Esophagus mucosa (tissue), 1 donor: ENCODE measurements at regions not wholly inside any gene's neighbourhood (a gene's known extent, or its start where the extent isn't known, plus 50 kb on each side); places are given as distances from the start of the nearest gene placed in this dataset.
A peak's percentile ranks its signal among the peaks of the same experiment; 100 is the strongest.
"Not testable (repeated sequence)": the region's sequence is repeated elsewhere in the genome, so short reads cannot be mapped to it uniquely, and the experiment has no call there.

ENCODE experiments used
- ATAC-seq: fragments of 200-7000 bp; cut with Tn5 transposase; one replicate; pipeline ENCODE4 v1.9.1; 2020
- donor health status: DM: yes; HTN: yes; CAD: no.

GRCh38 chr5:88666761-88667495 lies 216.1 kb downstream of the MEF2C start:
- no peak for ATAC-seq

GRCh38 chr5:88665750-88666215 lies 217.2 kb downstream of the MEF2C start:
- ATAC-seq, result no peak

GRCh38 chr5:88664645-88665044 lies 218.3 kb downstream of the MEF2C start:
- no peak for ATAC-seq

GRCh38 chr5:88663793-88664216 lies 219.2 kb downstream of the MEF2C start:
- ATAC-seq, result no peak

- ATAC-seq, result no peak
These were observed 220.1 kb downstream of the MEF2C start for GRCh38 chr5:88662846-88663245.

GRCh38 chr5:88661806-88662207 lies 221.2 kb downstream of the MEF2C start:
- no peak for ATAC-seq

- peak; percentile 18 for ATAC-seq
These were observed 221.8 kb downstream of the MEF2C start for GRCh38 chr5:88660947-88661805.

GRCh38 chr5:88660264-88660946 lies 222.6 kb downstream of the MEF2C start:
- ATAC-seq, result no peak

GRCh38 chr5:88659529-88660263 lies 223.3 kb downstream of the MEF2C start:
- ATAC-seq, result no peak

GRCh38 chr5:88658886-88659285 lies 224.1 kb downstream of the MEF2C start:
- no peak for ATAC-seq

- no peak for ATAC-seq
These were observed 224.8 kb downstream of the MEF2C start for GRCh38 chr5:88657906-88658775.

- ATAC-seq, result no peak
These were observed 225.8 kb downstream of the MEF2C start for GRCh38 chr5:88657136-88657535.

- no peak for ATAC-seq
These were observed 226.6 kb downstream of the MEF2C start for GRCh38 chr5:88656221-88656950.

GRCh38 chr5:88653471-88653870 lies 229.5 kb downstream of the MEF2C start:
- no peak for ATAC-seq

GRCh38 chr5:88647901-88648300 lies 235.1 kb downstream of the MEF2C start:
- ATAC-seq, result no peak

- ATAC-seq, result no peak
These were observed 236.1 kb downstream of the MEF2C start for GRCh38 chr5:88646866-88647265.

- ATAC-seq, result no peak
These were observed 238.3 kb downstream of the MEF2C start for GRCh38 chr5:88644676-88645075.

GRCh38 chr5:88643315-88643714 lies 239.7 kb downstream of the MEF2C start:
- no peak for ATAC-seq

GRCh38 chr5:88634014-88634413 lies 249.0 kb downstream of the MEF2C start:
- no peak for ATAC-seq

GRCh38 chr5:88622890-88623289 lies 260.1 kb downstream of the MEF2C start:
- not testable (repeated sequence) for ATAC-seq

- ATAC-seq, result not testable (repeated sequence)
These were observed 267.2 kb downstream of the MEF2C start for GRCh38 chr5:88615767-88616166.
